AG04450 (cell line): ENCODE measurements at regions not wholly inside any gene's neighbourhood (a gene's known extent, or its start where the extent isn't known, plus 50 kb on each side); places are given as distances from the start of the nearest gene placed in this dataset.

ENCODE experiments used
- CTCF ChIA-PET: fragments of 300-600, 350-600 bp; formaldehyde crosslinking; extraction: SDS; loops from one replicate; lab custom pipeline; 2022; ENCODE audit warnings: antibody characterized with exemption, inconsistent platforms; lab: Charles Lee
- POLR2A ChIA-PET: fragments of 350-600 bp; formaldehyde crosslinking; extraction: SDS; loops from one replicate; lab custom pipeline; 2021; ENCODE audit warnings: antibody characterized with exemption, inconsistent platforms; lab: Yijun Ruan, JAX
- DNase-seq: peaks from one replicate; pipeline ENCODE4 v3.0.0-alpha.2; 2011; ENCODE audit warnings: low read depth, low spot score
- H3K27ac ChIP-seq: one replicate; pipeline ENCODE4 v1.5.1; 2012; ENCODE audit warnings: low read depth, low read length, control low read depth
- H3K27me3 ChIP-seq: one replicate; pipeline ENCODE4 v1.6.0; 2012; ENCODE audit warnings: low read length; ENCODE audit not compliant: control insufficient read depth, insufficient read depth
- H3K4me3 ChIP-seq: 2 replicates; pipeline ENCODE4 v1.5.1; 2011; ENCODE audit warnings: mild to moderate bottlenecking, low read depth, low read length, control low read depth
- H3K9me3 ChIP-seq: 2 replicates; pipeline ENCODE4 v1.5.1; 2012; ENCODE audit warnings: low read length; ENCODE audit not compliant: control insufficient read depth, insufficient read depth
- CTCF ChIP-seq: IDR thresholded peaks from 2 replicates; pipeline ENCODE4 v1.5.1; 2011; ENCODE audit warnings: low read depth, low read length, control low read depth, inconsistent platforms

- Histone ChIP-seq H3K27me3 (no peaks in the 10 kb centered on the region), H3K27ac (no peak overlapping the region), H3K4me3 (no peak overlapping the region), H3K9me3 (no peaks in the 10 kb centered on the region)
- no peak for DNase-seq
- ChIA-PET POLR2A (no interaction called here), CTCF (no interaction called here)
- TF ChIP-seq CTCF, result no peak
Observed at GRCh38 chr14:44620121-44621019, 113.3 kb upstream of the FSCB start.

- ChIA-PET POLR2A (no interaction called here), CTCF (no interaction called here)
- no peak overlapping the region for H3K27ac ChIP-seq
- no peak for TF ChIP-seq CTCF
- no peak for DNase-seq
- H3K27me3 ChIP-seq, result no peaks in the 10 kb centered on the region
- no peak overlapping the region for H3K4me3 ChIP-seq
- no peaks in the 10 kb centered on the region for H3K9me3 ChIP-seq
Observed at GRCh38 chr14:44616204-44616603, 109.1 kb upstream of the FSCB start.

GRCh38 chr14:44613061-44613712 lies 106.1 kb upstream of the FSCB start:
- no peak for TF ChIP-seq CTCF
- Histone ChIP-seq H3K4me3 (no peak overlapping the region), H3K27me3 (no peaks in the 10 kb centered on the region), H3K9me3 (no peaks in the 10 kb centered on the region), H3K27ac (no peak overlapping the region)
- no peak for DNase-seq
- ChIA-PET POLR2A (no interaction called here), CTCF (no interaction called here)

GRCh38 chr14:44612002-44612401 lies 104.9 kb upstream of the FSCB start:
- no peak overlapping the region for H3K27ac ChIP-seq
- no peaks in the 10 kb centered on the region for H3K27me3 ChIP-seq
- ChIA-PET POLR2A (no interaction called here), CTCF (no interaction called here)
- no peaks in the 10 kb centered on the region for H3K9me3 ChIP-seq
- no peak for TF ChIP-seq CTCF
- DNase-seq, result no peak
- H3K4me3 ChIP-seq, result no peak overlapping the region

GRCh38 chr14:44609876-44610510 lies 102.9 kb upstream of the FSCB start:
- Histone ChIP-seq H3K4me3 (no peak overlapping the region), H3K9me3 (no peaks in the 10 kb centered on the region), H3K27me3 (no peaks in the 10 kb centered on the region), H3K27ac (no peak overlapping the region)
- ChIA-PET CTCF (no interaction called here), POLR2A (no interaction called here)
- DNase-seq, result no peak
- no peak for TF ChIP-seq CTCF
